ENCODE measurements at regions not wholly inside any gene's neighbourhood (a gene's known extent, or its start where the extent isn't known, plus 50 kb on each side); places are given as distances from the start of the nearest gene placed in this dataset.

GRCh38 chr12:42762395-42762925 lies 172.9 kb upstream of the PRICKLE1 start:
- DNase-seq (ENCODE audit: low read depth, low spot score), result no peak

- DNase-seq (ENCODE audit: low read depth, low spot score), result no peak
These were observed 172.2 kb upstream of the PRICKLE1 start for GRCh38 chr12:42761601-42762350.

GRCh38 chr12:42761086-42761485 lies 171.5 kb upstream of the PRICKLE1 start:
- no peak for DNase-seq (ENCODE audit: low read depth, low spot score)

- DNase-seq (ENCODE audit: low read depth, low spot score), result no peak
These were observed 171.0 kb upstream of the PRICKLE1 start for GRCh38 chr12:42760550-42760949.

- DNase-seq (ENCODE audit: low read depth, low spot score), result no peak
These were observed 170.2 kb upstream of the PRICKLE1 start for GRCh38 chr12:42759622-42760273.

- DNase-seq (ENCODE audit: low read depth, low spot score), result no peak
These were observed 169.3 kb upstream of the PRICKLE1 start for GRCh38 chr12:42758806-42759205.

- DNase-seq (ENCODE audit: low read depth, low spot score), result no peak
These were observed 168.1 kb upstream of the PRICKLE1 start for GRCh38 chr12:42757624-42758119.

GRCh38 chr12:42756841-42757623 lies 167.5 kb upstream of the PRICKLE1 start:
- peak; percentile 89 for DNase-seq (ENCODE audit: low read depth, low spot score)

- no peak for DNase-seq (ENCODE audit: low read depth, low spot score)
These were observed 160.8 kb upstream of the PRICKLE1 start for GRCh38 chr12:42750356-42750755.

- no peak for DNase-seq (ENCODE audit: low read depth, low spot score)
These were observed 159.7 kb upstream of the PRICKLE1 start for GRCh38 chr12:42749239-42749638.

- DNase-seq (ENCODE audit: low read depth, low spot score), result no peak
These were observed 155.1 kb upstream of the PRICKLE1 start for GRCh38 chr12:42744539-42745182.

- DNase-seq (ENCODE audit: low read depth, low spot score), result no peak
These were observed 153.2 kb upstream of the PRICKLE1 start for GRCh38 chr12:42742716-42743115.

GRCh38 chr12:42741771-42742510 lies 152.4 kb upstream of the PRICKLE1 start:
- no peak for DNase-seq (ENCODE audit: low read depth, low spot score)

- no peak for DNase-seq (ENCODE audit: low read depth, low spot score)
These were observed 151.5 kb upstream of the PRICKLE1 start for GRCh38 chr12:42741091-42741490.

GRCh38 chr12:42737398-42737797 lies 147.9 kb upstream of the PRICKLE1 start:
- no peak for DNase-seq (ENCODE audit: low read depth, low spot score)

GRCh38 chr12:42735861-42736361 lies 146.4 kb upstream of the PRICKLE1 start:
- no peak for DNase-seq (ENCODE audit: low read depth, low spot score)

GRCh38 chr12:42733911-42734310 lies 144.4 kb upstream of the PRICKLE1 start:
- DNase-seq (ENCODE audit: low read depth, low spot score), result no peak

GRCh38 chr12:42732908-42733411 lies 143.4 kb upstream of the PRICKLE1 start:
- no peak for DNase-seq (ENCODE audit: low read depth, low spot score)

- no peak for DNase-seq (ENCODE audit: low read depth, low spot score)
These were observed 140.7 kb upstream of the PRICKLE1 start for GRCh38 chr12:42730291-42730690.

GRCh38 chr12:42729535-42729900 lies 140.0 kb upstream of the PRICKLE1 start:
- no peak for DNase-seq (ENCODE audit: low read depth, low spot score)
